ENCODE measurements at regions not wholly inside any gene's neighbourhood (a gene's known extent, or its start where the extent isn't known, plus 50 kb on each side); places are given as distances from the start of the nearest gene placed in this dataset.

GRCh38 chr5:8528106-8528505 lies 659.2 kb downstream of the MTRR start:
- TF ChIP-seq CTCF (IDR thresholded peaks at IDR 0.05; ENCODE audit: insufficient read depth, low read length, poor library complexity, severe bottlenecking) (no peak), EZH2phosphoT487 (conservative IDR thresholded peaks at IDR 0.05; ENCODE audit: low read length) (no peak)
